ENCODE measurements at regions not wholly inside any gene's neighbourhood (a gene's known extent, or its start where the extent isn't known, plus 50 kb on each side); places are given as distances from the start of the nearest gene placed in this dataset.

DNA sequence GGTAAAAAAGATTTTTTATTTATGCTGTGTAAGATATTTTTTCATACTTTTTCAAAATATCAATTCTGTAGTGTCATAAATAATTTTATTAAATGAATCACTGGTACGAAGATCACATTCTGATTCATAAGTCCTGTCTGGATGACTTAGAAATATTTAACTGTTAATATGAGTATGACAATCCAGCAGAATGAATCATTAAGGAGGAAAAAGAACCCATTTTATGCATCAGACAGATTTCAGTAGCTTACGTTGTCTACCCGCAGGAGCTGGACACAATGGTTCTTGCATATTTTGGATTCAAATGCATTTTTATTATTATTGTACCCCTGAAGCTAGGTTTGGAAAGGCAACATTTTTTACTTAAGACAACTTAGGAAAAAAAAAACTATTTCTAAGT, 448.9 kb upstream of the TSPY4 start (continued):
- TF ChIP-seq ZBTB7A (CRISPR knock-in tag; IDR thresholded peaks at IDR 0.05), result no peak
- TF ChIP-seq ZNF451 (CRISPR knock-in tag; IDR thresholded peaks at IDR 0.05), result no peak

DNA sequence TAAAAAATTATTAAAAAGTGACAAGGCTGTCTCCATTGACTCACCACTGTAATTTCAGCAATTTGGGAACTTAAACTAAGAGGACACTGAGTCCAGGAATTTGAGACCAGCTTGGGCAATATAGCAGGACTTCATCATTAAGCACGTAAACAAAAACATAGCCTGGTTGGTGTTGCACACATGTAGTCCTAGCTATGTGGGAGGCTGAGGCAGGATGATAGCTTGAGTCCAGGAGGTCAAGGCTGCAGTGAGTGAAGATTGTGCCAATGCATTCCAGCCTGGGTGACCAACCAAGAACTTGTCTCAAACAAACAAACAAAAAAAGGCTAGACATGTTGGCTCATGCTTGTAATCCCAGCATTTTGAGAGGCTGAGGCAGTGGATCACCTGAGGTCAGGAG, 439.4 kb upstream of the TSPY4 start:
- Histone ChIP-seq H3K79me2 (ENCODE audit: insufficient read depth, low read length) (no peaks in the 10 kb centered on the region), H3K4me2 (ENCODE audit: low read depth, low read length) (no peak overlapping the region), H3K4me3 (replicated peaks in 1 of 3; ENCODE audit: insufficient read depth in 1 of 3, low read depth in 2 of 3, low read length in 3 of 3) (no peak overlapping the region), H4K20me1 (ENCODE audit: insufficient read depth, low read length) (no peaks in the 10 kb centered on the region), H3K27me3 (ENCODE audit: control insufficient read depth in 1 of 2, insufficient read depth in 2 of 2, low read length in 2 of 2) (no peaks in the 10 kb centered on the region), H3K9ac (ENCODE audit: insufficient read depth, low read depth, low read length) (no peak overlapping the region), H3K4me1 (ENCODE audit: insufficient read depth, low read length) (no peaks in the 10 kb centered on the region), H3K36me3 (replicated peaks in 1 of 2; ENCODE audit: control insufficient read depth in 1 of 2, insufficient read depth in 2 of 2, low read length in 2 of 2) (no peaks in the 10 kb centered on the region), H3K27ac (ENCODE audit: extremely low read length, insufficient read depth, low read length) (no peak overlapping the region), H2AFZ (ENCODE audit: low read length) (no peak overlapping the region), H3K9me3 (ENCODE audit: low read length) (no peaks in the 10 kb centered on the region)
- WGBS (ENCODE audit: low lambda C conversion rate), result 75% methylated on average over 1 of the region's 1 CpG
- ATAC-seq (no peak), FAIRE-seq (no peak), DNase-seq (ENCODE audit: low spot score) (no peak)
- ChIA-PET POLR2A (no interaction called here), CTCF (ENCODE audit: low intra/inter-chr PET ratio, low total read pairs) (no interaction called here)
- no TSS peak for BruUV-seq (replicated peaks)
- in situ Hi-C loops (cut with HindIII; ENCODE audit: extremely low pct_ligation_motif_present, low pct_unique_long_range_greater_than_20kb), result no loop called here
- intact Hi-C loops (cut with micrococcal nuclease; ENCODE audit: unreplicated experiment), result no loop called here
- TF ChIP-seq, protein P1, sequence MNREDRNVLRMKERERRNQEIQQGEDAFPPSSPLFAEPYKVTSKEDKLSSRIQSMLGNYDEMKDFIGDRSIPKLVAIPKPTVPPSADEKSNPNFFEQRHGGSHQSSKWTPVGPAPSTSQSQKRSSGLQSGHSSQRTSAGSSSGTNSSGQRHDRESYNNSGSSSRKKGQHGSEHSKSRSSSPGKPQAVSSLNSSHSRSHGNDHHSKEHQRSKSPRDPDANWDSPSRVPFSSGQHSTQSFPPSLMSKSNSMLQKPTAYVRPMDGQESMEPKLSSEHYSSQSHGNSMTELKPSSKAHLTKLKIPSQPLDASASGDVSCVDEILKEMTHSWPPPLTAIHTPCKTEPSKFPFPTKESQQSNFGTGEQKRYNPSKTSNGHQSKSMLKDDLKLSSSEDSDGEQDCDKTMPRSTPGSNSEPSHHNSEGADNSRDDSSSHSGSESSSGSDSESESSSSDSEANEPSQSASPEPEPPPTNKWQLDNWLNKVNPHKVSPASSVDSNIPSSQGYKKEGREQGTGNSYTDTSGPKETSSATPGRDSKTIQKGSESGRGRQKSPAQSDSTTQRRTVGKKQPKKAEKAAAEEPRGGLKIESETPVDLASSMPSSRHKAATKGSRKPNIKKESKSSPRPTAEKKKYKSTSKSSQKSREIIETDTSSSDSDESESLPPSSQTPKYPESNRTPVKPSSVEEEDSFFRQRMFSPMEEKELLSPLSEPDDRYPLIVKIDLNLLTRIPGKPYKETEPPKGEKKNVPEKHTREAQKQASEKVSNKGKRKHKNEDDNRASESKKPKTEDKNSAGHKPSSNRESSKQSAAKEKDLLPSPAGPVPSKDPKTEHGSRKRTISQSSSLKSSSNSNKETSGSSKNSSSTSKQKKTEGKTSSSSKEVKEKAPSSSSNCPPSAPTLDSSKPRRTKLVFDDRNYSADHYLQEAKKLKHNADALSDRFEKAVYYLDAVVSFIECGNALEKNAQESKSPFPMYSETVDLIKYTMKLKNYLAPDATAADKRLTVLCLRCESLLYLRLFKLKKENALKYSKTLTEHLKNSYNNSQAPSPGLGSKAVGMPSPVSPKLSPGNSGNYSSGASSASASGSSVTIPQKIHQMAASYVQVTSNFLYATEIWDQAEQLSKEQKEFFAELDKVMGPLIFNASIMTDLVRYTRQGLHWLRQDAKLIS (CRISPR knock-in tag; IDR thresholded peaks at IDR 0.05), result no peak
- TF ChIP-seq ZNF136 (CRISPR knock-in tag; IDR thresholded peaks at IDR 0.05; ENCODE audit: low read depth) (no peak), ZBTB1 (CRISPR knock-in tag; IDR thresholded peaks at IDR 0.05; ENCODE audit: borderline replicate concordance) (no peak), CENPX (CRISPR knock-in tag; IDR thresholded peaks at IDR 0.05) (no peak)
- TF ChIP-seq, protein P2, sequence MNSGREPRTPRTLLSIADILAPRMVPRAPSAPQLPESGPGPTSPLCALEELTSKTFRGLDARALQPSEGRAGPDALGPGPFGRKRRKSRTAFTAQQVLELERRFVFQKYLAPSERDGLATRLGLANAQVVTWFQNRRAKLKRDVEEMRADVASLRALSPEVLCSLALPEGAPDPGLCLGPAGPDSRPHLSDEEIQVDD (CRISPR knock-in tag; IDR thresholded peaks at IDR 0.05; ENCODE audit: borderline replicate concordance), result no peak
- TF ChIP-seq, protein P3, sequence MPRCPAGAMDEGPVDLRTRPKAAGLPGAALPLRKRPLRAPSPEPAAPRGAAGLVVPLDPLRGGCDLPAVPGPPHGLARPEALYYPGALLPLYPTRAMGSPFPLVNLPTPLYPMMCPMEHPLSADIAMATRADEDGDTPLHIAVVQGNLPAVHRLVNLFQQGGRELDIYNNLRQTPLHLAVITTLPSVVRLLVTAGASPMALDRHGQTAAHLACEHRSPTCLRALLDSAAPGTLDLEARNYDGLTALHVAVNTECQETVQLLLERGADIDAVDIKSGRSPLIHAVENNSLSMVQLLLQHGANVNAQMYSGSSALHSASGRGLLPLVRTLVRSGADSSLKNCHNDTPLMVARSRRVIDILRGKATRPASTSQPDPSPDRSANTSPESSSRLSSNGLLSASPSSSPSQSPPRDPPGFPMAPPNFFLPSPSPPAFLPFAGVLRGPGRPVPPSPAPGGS (CRISPR knock-in tag; IDR thresholded peaks at IDR 0.05), result no peak
- TF ChIP-seq, protein P4, sequence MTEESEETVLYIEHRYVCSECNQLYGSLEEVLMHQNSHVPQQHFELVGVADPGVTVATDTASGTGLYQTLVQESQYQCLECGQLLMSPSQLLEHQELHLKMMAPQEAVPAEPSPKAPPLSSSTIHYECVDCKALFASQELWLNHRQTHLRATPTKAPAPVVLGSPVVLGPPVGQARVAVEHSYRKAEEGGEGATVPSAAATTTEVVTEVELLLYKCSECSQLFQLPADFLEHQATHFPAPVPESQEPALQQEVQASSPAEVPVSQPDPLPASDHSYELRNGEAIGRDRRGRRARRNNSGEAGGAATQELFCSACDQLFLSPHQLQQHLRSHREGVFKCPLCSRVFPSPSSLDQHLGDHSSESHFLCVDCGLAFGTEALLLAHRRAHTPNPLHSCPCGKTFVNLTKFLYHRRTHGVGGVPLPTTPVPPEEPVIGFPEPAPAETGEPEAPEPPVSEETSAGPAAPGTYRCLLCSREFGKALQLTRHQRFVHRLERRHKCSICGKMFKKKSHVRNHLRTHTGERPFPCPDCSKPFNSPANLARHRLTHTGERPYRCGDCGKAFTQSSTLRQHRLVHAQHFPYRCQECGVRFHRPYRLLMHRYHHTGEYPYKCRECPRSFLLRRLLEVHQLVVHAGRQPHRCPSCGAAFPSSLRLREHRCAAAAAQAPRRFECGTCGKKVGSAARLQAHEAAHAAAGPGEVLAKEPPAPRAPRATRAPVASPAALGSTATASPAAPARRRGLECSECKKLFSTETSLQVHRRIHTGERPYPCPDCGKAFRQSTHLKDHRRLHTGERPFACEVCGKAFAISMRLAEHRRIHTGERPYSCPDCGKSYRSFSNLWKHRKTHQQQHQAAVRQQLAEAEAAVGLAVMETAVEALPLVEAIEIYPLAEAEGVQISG (CRISPR knock-in tag; IDR thresholded peaks at IDR 0.05), result no peak

Measured in HepG2 (cell line).